ENCODE measurements at regions not wholly inside any gene's neighbourhood (a gene's known extent, or its start where the extent isn't known, plus 50 kb on each side); places are given as distances from the start of the nearest gene placed in this dataset.
"Not testable (repeated sequence)": the region's sequence is repeated elsewhere in the genome, so short reads cannot be mapped to it uniquely, and the experiment has no call there.

GRCh38 chr12:92375504-92375903 lies 229.9 kb upstream of the BTG1 start:
- not testable (repeated sequence) for TF ChIP-seq JUND (IDR thresholded peaks at IDR 0.05); GABPA (IDR thresholded peaks at IDR 0.05; ENCODE audit: low read depth); EP300 (IDR thresholded peaks at IDR 0.05; ENCODE audit: borderline replicate concordance in 1 of 2, low read depth in 1 of 2, low read length in 1 of 2); MAX (IDR thresholded peaks at IDR 0.05; ENCODE audit: low read depth); EZH2phosphoT487 (IDR thresholded peaks at IDR 0.05; ENCODE audit: borderline replicate concordance, low read depth)
- TF ChIP-seq, protein P1, sequence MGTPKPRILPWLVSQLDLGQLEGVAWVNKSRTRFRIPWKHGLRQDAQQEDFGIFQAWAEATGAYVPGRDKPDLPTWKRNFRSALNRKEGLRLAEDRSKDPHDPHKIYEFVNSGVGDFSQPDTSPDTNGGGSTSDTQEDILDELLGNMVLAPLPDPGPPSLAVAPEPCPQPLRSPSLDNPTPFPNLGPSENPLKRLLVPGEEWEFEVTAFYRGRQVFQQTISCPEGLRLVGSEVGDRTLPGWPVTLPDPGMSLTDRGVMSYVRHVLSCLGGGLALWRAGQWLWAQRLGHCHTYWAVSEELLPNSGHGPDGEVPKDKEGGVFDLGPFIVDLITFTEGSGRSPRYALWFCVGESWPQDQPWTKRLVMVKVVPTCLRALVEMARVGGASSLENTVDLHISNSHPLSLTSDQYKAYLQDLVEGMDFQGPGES (IDR thresholded peaks at IDR 0.05; ENCODE audit: low read depth, low read length) = not testable (repeated sequence)
- TF ChIP-seq, protein P2, sequence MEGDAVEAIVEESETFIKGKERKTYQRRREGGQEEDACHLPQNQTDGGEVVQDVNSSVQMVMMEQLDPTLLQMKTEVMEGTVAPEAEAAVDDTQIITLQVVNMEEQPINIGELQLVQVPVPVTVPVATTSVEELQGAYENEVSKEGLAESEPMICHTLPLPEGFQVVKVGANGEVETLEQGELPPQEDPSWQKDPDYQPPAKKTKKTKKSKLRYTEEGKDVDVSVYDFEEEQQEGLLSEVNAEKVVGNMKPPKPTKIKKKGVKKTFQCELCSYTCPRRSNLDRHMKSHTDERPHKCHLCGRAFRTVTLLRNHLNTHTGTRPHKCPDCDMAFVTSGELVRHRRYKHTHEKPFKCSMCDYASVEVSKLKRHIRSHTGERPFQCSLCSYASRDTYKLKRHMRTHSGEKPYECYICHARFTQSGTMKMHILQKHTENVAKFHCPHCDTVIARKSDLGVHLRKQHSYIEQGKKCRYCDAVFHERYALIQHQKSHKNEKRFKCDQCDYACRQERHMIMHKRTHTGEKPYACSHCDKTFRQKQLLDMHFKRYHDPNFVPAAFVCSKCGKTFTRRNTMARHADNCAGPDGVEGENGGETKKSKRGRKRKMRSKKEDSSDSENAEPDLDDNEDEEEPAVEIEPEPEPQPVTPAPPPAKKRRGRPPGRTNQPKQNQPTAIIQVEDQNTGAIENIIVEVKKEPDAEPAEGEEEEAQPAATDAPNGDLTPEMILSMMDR (IDR thresholded peaks at IDR 0.05) = not testable (repeated sequence)
